Anterior cingulate cortex (tissue), 58 donors: ENCODE measurements at regions not wholly inside any gene's neighbourhood (a gene's known extent, or its start where the extent isn't known, plus 50 kb on each side); places are given as distances from the start of the nearest gene placed in this dataset.
A peak's percentile ranks its signal among the peaks of the same experiment; 100 is the strongest.

ENCODE experiments used
- DNase-seq, 58 donors: peaks; one replicate each; lab custom pipeline; 2025; lab: John Stamatoyannopoulos, UW

- DNase-seq, result no peak
Measured at GRCh38 chr4:106687026-106687425, 318.4 kb upstream of the GIMD1 start.

- peak in 2 of 58 donors; percentile 0 to 2 for DNase-seq
Measured at GRCh38 chr4:106681381-106681921, 312.9 kb upstream of the GIMD1 start.

- no peak for DNase-seq
Measured at GRCh38 chr4:106679063-106679462, 310.5 kb upstream of the GIMD1 start.

GRCh38 chr4:106677213-106677612 is 308.6 kb upstream of the GIMD1 start:
- no peak for DNase-seq

GRCh38 chr4:106676173-106676921 is 307.8 kb upstream of the GIMD1 start:
- no peak for DNase-seq

- no peak for DNase-seq
Measured at GRCh38 chr4:106671716-106672115, 303.1 kb upstream of the GIMD1 start.

GRCh38 chr4:106670976-106671375 is 302.4 kb upstream of the GIMD1 start:
- DNase-seq, result no peak

- no peak for DNase-seq
Measured at GRCh38 chr4:106659371-106659770, 290.8 kb upstream of the GIMD1 start.

- no peak for DNase-seq
Measured at GRCh38 chr4:106652095-106652494, 283.5 kb upstream of the GIMD1 start.

GRCh38 chr4:106650701-106651100 is 282.1 kb upstream of the GIMD1 start:
- no peak for DNase-seq

GRCh38 chr4:106647451-106647850 is 278.9 kb upstream of the GIMD1 start:
- no peak for DNase-seq

- DNase-seq, result no peak
Measured at GRCh38 chr4:106629268-106629625, 260.7 kb upstream of the GIMD1 start.

- DNase-seq, result no peak
Measured at GRCh38 chr4:106628586-106629267, 260.1 kb upstream of the GIMD1 start.

- DNase-seq, result no peak
Measured at GRCh38 chr4:106627051-106627450, 258.5 kb upstream of the GIMD1 start.

- DNase-seq, result no peak
Measured at GRCh38 chr4:106624671-106625070, 256.1 kb upstream of the GIMD1 start.

- DNase-seq, result no peak
Measured at GRCh38 chr4:106618956-106619355, 250.4 kb upstream of the GIMD1 start.

- DNase-seq, result no peak
Measured at GRCh38 chr4:106615961-106616360, 247.4 kb upstream of the GIMD1 start.

GRCh38 chr4:106615410-106615945 is 246.9 kb upstream of the GIMD1 start:
- DNase-seq, result no peak

- DNase-seq, result no peak
Measured at GRCh38 chr4:106614441-106614840, 245.9 kb upstream of the GIMD1 start.

- DNase-seq, result no peak
Measured at GRCh38 chr4:106609917-106610316, 241.3 kb upstream of the GIMD1 start.

GRCh38 chr4:106607558-106607957 is 239.0 kb upstream of the GIMD1 start:
- DNase-seq, result no peak
